Suprapubic skin (tissue), 3 donors: ENCODE measurements at regions not wholly inside any gene's neighbourhood (a gene's known extent, or its start where the extent isn't known, plus 50 kb on each side); places are given as distances from the start of the nearest gene placed in this dataset.

ENCODE experiments used
- POLR2A ChIP-seq, 2 donors: fragments of 450-650 bp; IDR thresholded peaks; one replicate each; pipeline ENCODE4 v1.6.1; 2017; ENCODE audit warnings: antibody characterized with exemption in 2 of 2, mild to moderate bottlenecking in 2 of 2, moderate library complexity in 2 of 2
- TF ChIP-seq, protein P1 (sequence below), 2 donors: fragments of 200-600 bp in 1 of 2; fragments of 450-650 bp in 1 of 2; sonication (generic) in 1 of 2; IDR thresholded peaks; one replicate each; pipeline ENCODE4 v1.5.1; 2016 to 2019; ENCODE audit warnings: antibody characterized with exemption in 2 of 2, mild to moderate bottlenecking in 1 of 2, moderate library complexity in 1 of 2

DNA sequence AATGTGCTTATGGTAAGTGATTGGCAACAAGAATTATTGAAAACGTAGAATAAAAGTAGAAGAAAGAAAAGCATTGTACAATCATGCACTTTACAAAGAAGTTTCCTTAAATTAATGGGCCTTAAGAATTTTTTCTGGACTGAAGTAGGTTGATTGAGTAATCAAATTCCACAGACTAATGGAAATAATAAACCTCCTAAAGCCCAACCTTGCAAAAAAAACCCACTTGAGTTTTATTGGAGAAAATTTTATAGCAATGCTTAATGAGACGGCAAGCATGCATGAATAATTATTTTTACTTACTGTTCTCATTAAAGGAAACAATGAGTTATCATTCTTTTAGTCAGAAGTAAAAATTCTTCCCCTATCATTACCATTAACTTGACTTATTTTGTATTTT lies 676.1 kb upstream of the C9orf72 start:
- TF ChIP-seq, protein P1, sequence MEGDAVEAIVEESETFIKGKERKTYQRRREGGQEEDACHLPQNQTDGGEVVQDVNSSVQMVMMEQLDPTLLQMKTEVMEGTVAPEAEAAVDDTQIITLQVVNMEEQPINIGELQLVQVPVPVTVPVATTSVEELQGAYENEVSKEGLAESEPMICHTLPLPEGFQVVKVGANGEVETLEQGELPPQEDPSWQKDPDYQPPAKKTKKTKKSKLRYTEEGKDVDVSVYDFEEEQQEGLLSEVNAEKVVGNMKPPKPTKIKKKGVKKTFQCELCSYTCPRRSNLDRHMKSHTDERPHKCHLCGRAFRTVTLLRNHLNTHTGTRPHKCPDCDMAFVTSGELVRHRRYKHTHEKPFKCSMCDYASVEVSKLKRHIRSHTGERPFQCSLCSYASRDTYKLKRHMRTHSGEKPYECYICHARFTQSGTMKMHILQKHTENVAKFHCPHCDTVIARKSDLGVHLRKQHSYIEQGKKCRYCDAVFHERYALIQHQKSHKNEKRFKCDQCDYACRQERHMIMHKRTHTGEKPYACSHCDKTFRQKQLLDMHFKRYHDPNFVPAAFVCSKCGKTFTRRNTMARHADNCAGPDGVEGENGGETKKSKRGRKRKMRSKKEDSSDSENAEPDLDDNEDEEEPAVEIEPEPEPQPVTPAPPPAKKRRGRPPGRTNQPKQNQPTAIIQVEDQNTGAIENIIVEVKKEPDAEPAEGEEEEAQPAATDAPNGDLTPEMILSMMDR (IDR thresholded peaks at IDR 0.05) = no peak
- TF ChIP-seq POLR2A (IDR thresholded peaks at IDR 0.05) = no peak
